GM23338 (cell line): ENCODE measurements at regions not wholly inside any gene's neighbourhood (a gene's known extent, or its start where the extent isn't known, plus 50 kb on each side); places are given as distances from the start of the nearest gene placed in this dataset.

Source experiments
- ATAC-seq: fragments of 200-7000 bp; cut with Tn5 transposase; 3 replicates; pipeline ENCODE4 v1.9.1; 2020
- DNase-seq: peaks from one replicate; pipeline ENCODE4 v3.0.0-alpha.2; 2015; ENCODE audit warnings: low spot score
- H2AFZ ChIP-seq: fragments of 200-600 bp; sonication (generic); 2 replicates; pipeline ENCODE4 v1.8.0; 2016; ENCODE audit warnings: antibody characterized with exemption, mild to moderate bottlenecking, moderate library complexity
- H3F3A ChIP-seq: fragments of 200-600 bp; sonication (generic); replicated peaks from 2 replicates; pipeline ENCODE4 v1.8.0; 2017; ENCODE audit warnings: antibody characterized with exemption, mixed run types, low read depth
- H3K27ac ChIP-seq: fragments of 200-600 bp; sonication (generic); 2 replicates; pipeline ENCODE4 v1.6.1; 2016; ENCODE audit warnings: low read depth
- H3K27me3 ChIP-seq: fragments of 200-600 bp; sonication (generic); 2 replicates; pipeline ENCODE4 v1.8.0; 2016; ENCODE audit warnings: mild to moderate bottlenecking, mixed run types, moderate library complexity; ENCODE audit not compliant: insufficient read depth
- H3K36me3 ChIP-seq: fragments of 200-600 bp; sonication (generic); 2 replicates; pipeline ENCODE4 v1.8.0; 2016; ENCODE audit warnings: mild to moderate bottlenecking; ENCODE audit not compliant: insufficient read depth
- H3K4me1 ChIP-seq: fragments of 200-600 bp; sonication (generic); 2 replicates; pipeline ENCODE4 v1.8.0; 2016; ENCODE audit warnings: mild to moderate bottlenecking, moderate library complexity; ENCODE audit not compliant: insufficient read depth
- H3K4me2 ChIP-seq: fragments of 200-600 bp; sonication (generic); 2 replicates; pipeline ENCODE4 v1.7.1; 2017; ENCODE audit warnings: mixed run types
- H3K4me3 ChIP-seq: fragments of 200-600 bp; sonication (generic); 2 replicates; pipeline ENCODE4 v1.6.1; 2016; ENCODE audit warnings: mixed run types
- H3K79me2 ChIP-seq: fragments of 200-600 bp; sonication (generic); replicated peaks from 2 replicates; pipeline ENCODE4 v1.8.0; 2017; ENCODE audit warnings: mild to moderate bottlenecking; ENCODE audit not compliant: insufficient read depth
- H3K9me2 ChIP-seq: fragments of 200-600 bp; sonication (generic); 2 replicates; pipeline ENCODE4 v1.8.0; 2017; ENCODE audit not compliant: insufficient read depth
- H4K20me1 ChIP-seq: fragments of 200-600 bp; sonication (generic); replicated peaks from 2 replicates; pipeline ENCODE4 v1.8.0; 2017; ENCODE audit warnings: mild to moderate bottlenecking; ENCODE audit not compliant: insufficient read depth
- H3K27ac Mint-ChIP-seq: 2 replicates; pipeline ENCODE4 v1.8.0; 2020; ENCODE audit warnings: inconsistent platforms, mild to moderate bottlenecking, moderate library complexity, mixed read lengths
- H3K27me3 Mint-ChIP-seq: 3 replicates; pipeline ENCODE4 v1.8.0; 2022; ENCODE audit warnings: low read depth, mild to moderate bottlenecking, moderate library complexity, mixed read lengths, inconsistent platforms; ENCODE audit not compliant: insufficient read depth, poor library complexity
- H3K36me3 Mint-ChIP-seq: 3 replicates; pipeline ENCODE4 v1.8.0; 2021; ENCODE audit warnings: low read depth, mild to moderate bottlenecking, inconsistent platforms, moderate library complexity, mixed read lengths
- H3K4me1 Mint-ChIP-seq: 3 replicates; pipeline ENCODE4 v1.8.0; 2020; ENCODE audit warnings: mild to moderate bottlenecking, inconsistent platforms, mixed read lengths
- H3K4me3 Mint-ChIP-seq: 3 replicates; pipeline ENCODE4 v1.8.0; 2021; ENCODE audit warnings: moderate library complexity, mild to moderate bottlenecking, inconsistent platforms, mixed read lengths
- H3K9me3 Mint-ChIP-seq: 3 replicates; pipeline ENCODE4 v1.8.0; 2020; ENCODE audit warnings: moderate library complexity, mild to moderate bottlenecking, inconsistent platforms, mixed read lengths
- CREB1 ChIP-seq: fragments of 250-450 bp; sonication (Bioruptor Pico); IDR thresholded peaks from 2 replicates; pipeline ENCODE4 v1.5.0; 2020; ENCODE audit warnings: low read depth, mild to moderate bottlenecking, moderate library complexity
- EZH2 ChIP-seq: fragments of 200-600 bp; sonication (generic); IDR thresholded peaks from one replicate; pipeline ENCODE4 v1.8.0; 2017; ENCODE audit warnings: antibody characterized with exemption, mild to moderate bottlenecking, low read depth; ENCODE audit not compliant: unreplicated experiment
- EZH2phosphoT487 ChIP-seq: fragments of 200-600 bp; sonication (generic); IDR thresholded peaks from one replicate; pipeline ENCODE4 v1.8.1; 2018; ENCODE audit warnings: antibody characterized with exemption; ENCODE audit not compliant: unreplicated experiment
- JUNB ChIP-seq: IDR thresholded peaks from one replicate; pipeline ENCODE4 v1.6.1; 2016; ENCODE audit warnings: antibody characterized with exemption; ENCODE audit not compliant: unreplicated experiment
- NANOG ChIP-seq: IDR thresholded peaks from 2 replicates; pipeline ENCODE4 v1.6.1; 2016; ENCODE audit warnings: antibody characterized with exemption, borderline replicate concordance
- POLR2AphosphoS5 ChIP-seq: IDR thresholded peaks from 2 replicates; pipeline ENCODE4 v1.6.1; 2016; ENCODE audit warnings: antibody characterized with exemption, low read depth
- STAT1 ChIP-seq: IDR thresholded peaks from one replicate; pipeline ENCODE4 v1.6.1; 2016; ENCODE audit warnings: antibody characterized with exemption; ENCODE audit not compliant: unreplicated experiment
- ZNF114 ChIP-seq: fragments of 250-450 bp; sonication (Bioruptor Pico); IDR thresholded peaks from 2 replicates; pipeline ENCODE4 v1.5.0; 2020; ENCODE audit warnings: mild to moderate bottlenecking, moderate library complexity
- ZNF331 ChIP-seq: fragments of 250-450 bp; sonication (Bioruptor Pico); IDR thresholded peaks from 2 replicates; pipeline ENCODE4 v1.5.0; 2020; ENCODE audit warnings: low read depth, mild to moderate bottlenecking, moderate library complexity
- TF ChIP-seq, protein P1 (sequence below): IDR thresholded peaks from one replicate; pipeline ENCODE4 v1.6.1; 2018; ENCODE audit warnings: antibody characterized with exemption; ENCODE audit not compliant: unreplicated experiment
- TF ChIP-seq, protein P2 (sequence below), 2 experiments: fragments of 200-600 bp in 1 of 2; sonication (generic) in 1 of 2; conservative IDR thresholded peaks; 2 replicates each; pipeline versions ENCODE4 v1.5.1 to v1.6.1; 2016 to 2017; ENCODE audit warnings: antibody characterized with exemption in 2 of 2, low read depth in 2 of 2, mild to moderate bottlenecking in 2 of 2, moderate library complexity in 1 of 2

- TF ChIP-seq, protein P1, sequence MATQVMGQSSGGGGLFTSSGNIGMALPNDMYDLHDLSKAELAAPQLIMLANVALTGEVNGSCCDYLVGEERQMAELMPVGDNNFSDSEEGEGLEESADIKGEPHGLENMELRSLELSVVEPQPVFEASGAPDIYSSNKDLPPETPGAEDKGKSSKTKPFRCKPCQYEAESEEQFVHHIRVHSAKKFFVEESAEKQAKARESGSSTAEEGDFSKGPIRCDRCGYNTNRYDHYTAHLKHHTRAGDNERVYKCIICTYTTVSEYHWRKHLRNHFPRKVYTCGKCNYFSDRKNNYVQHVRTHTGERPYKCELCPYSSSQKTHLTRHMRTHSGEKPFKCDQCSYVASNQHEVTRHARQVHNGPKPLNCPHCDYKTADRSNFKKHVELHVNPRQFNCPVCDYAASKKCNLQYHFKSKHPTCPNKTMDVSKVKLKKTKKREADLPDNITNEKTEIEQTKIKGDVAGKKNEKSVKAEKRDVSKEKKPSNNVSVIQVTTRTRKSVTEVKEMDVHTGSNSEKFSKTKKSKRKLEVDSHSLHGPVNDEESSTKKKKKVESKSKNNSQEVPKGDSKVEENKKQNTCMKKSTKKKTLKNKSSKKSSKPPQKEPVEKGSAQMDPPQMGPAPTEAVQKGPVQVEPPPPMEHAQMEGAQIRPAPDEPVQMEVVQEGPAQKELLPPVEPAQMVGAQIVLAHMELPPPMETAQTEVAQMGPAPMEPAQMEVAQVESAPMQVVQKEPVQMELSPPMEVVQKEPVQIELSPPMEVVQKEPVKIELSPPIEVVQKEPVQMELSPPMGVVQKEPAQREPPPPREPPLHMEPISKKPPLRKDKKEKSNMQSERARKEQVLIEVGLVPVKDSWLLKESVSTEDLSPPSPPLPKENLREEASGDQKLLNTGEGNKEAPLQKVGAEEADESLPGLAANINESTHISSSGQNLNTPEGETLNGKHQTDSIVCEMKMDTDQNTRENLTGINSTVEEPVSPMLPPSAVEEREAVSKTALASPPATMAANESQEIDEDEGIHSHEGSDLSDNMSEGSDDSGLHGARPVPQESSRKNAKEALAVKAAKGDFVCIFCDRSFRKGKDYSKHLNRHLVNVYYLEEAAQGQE = no peak
- TF ChIP-seq, protein P2, sequence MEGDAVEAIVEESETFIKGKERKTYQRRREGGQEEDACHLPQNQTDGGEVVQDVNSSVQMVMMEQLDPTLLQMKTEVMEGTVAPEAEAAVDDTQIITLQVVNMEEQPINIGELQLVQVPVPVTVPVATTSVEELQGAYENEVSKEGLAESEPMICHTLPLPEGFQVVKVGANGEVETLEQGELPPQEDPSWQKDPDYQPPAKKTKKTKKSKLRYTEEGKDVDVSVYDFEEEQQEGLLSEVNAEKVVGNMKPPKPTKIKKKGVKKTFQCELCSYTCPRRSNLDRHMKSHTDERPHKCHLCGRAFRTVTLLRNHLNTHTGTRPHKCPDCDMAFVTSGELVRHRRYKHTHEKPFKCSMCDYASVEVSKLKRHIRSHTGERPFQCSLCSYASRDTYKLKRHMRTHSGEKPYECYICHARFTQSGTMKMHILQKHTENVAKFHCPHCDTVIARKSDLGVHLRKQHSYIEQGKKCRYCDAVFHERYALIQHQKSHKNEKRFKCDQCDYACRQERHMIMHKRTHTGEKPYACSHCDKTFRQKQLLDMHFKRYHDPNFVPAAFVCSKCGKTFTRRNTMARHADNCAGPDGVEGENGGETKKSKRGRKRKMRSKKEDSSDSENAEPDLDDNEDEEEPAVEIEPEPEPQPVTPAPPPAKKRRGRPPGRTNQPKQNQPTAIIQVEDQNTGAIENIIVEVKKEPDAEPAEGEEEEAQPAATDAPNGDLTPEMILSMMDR (conservative IDR thresholded peaks at IDR 0.05; ENCODE audit: low read depth in 2 of 2) = no peak
- no peak for TF ChIP-seq POLR2AphosphoS5
- TF ChIP-seq EZH2 = no peak
- no peak for TF ChIP-seq JUNB
- TF ChIP-seq CREB1 (CRISPR knock-in tag) = no peak
- TF ChIP-seq EZH2phosphoT487 = no peak
- no peak for TF ChIP-seq ZNF331
- TF ChIP-seq NANOG = no peak
- TF ChIP-seq STAT1 = no peak
- TF ChIP-seq ZNF114 (CRISPR knock-in tag) = no peak
Measured at GRCh38 chr21:41589620-41590175, 81.7 kb upstream of the TMPRSS2 start (continued).

- H3K4me1 ChIP-seq = peaks cover 12% of the 10 kb centered on the region
- H3K4me3 ChIP-seq = no peak overlapping the region
- no peak overlapping the region for H3K4me2 ChIP-seq
- no peak overlapping the region for H2AFZ ChIP-seq
- no peaks in the 10 kb centered on the region for H3K27me3 ChIP-seq
- no peaks in the 10 kb centered on the region for H3F3A ChIP-seq
- Mint-ChIP-seq H3K36me3 (peaks cover 4% of the 10 kb centered on the region; the same call in 2 of the 3 replicates), H3K27me3 (peaks cover 8% of the 10 kb centered on the region), H3K4me1 (peaks cover 9% of the 10 kb centered on the region), H3K27ac (no peak overlapping the region), H3K4me3 (no peak overlapping the region), H3K9me3 (peaks cover 7% of the 10 kb centered on the region; the same call in 2 of the 3 replicates)
- peak; percentile 28 for DNase-seq
- no peak for TF ChIP-seq STAT1
- TF ChIP-seq ZNF114 (CRISPR knock-in tag) = no peak
- no peak for TF ChIP-seq CREB1 (CRISPR knock-in tag)
- TF ChIP-seq EZH2phosphoT487 = no peak
- no peak for TF ChIP-seq POLR2AphosphoS5
- TF ChIP-seq EZH2 = no peak
- TF ChIP-seq ZNF331 = no peak
- TF ChIP-seq, protein P1 = no peak
- TF ChIP-seq, protein P2 (conservative IDR thresholded peaks at IDR 0.05; ENCODE audit: low read depth in 2 of 2) = peak; percentile 45 to 54
- H3K79me2 ChIP-seq = no peaks in the 10 kb centered on the region
- 0 out of 2 replicates have a peak, but pooled peaks cover 5% of the 10 kb centered on the region for H3K9me2 ChIP-seq
- no peaks in the 10 kb centered on the region for H4K20me1 ChIP-seq
- peak; percentile 50; the same call in 2 of the 3 replicates for ATAC-seq
- H3K36me3 ChIP-seq = no peaks in the 10 kb centered on the region
- H3K27ac ChIP-seq = no peak overlapping the region
Measured at GRCh38 chr21:41589131-41589530, 81.2 kb upstream of the TMPRSS2 start.
